Stomach smooth muscle (tissue), 2 donors: ENCODE measurements at regions not wholly inside any gene's neighbourhood (a gene's known extent, or its start where the extent isn't known, plus 50 kb on each side); places are given as distances from the start of the nearest gene placed in this dataset.
"Not testable (repeated sequence)": the region's sequence is repeated elsewhere in the genome, so short reads cannot be mapped to it uniquely, and the experiment has no call there.

ENCODE experiments used
- H3K27ac ChIP-seq: one replicate; pipeline ENCODE4 v1.7.0; 2013; ENCODE audit warnings: mild to moderate bottlenecking, low read length, inconsistent platforms
- H3K27me3 ChIP-seq, 2 donors: one replicate each; pipeline ENCODE4 v1.7.0; 2013; ENCODE audit warnings: low read length in 2 of 2; ENCODE audit not compliant: insufficient read depth in 2 of 2, control insufficient read depth in 1 of 2
- H3K36me3 ChIP-seq, 2 donors: one replicate each; pipeline ENCODE4 v1.7.0; 2013; ENCODE audit warnings: low read length in 2 of 2; ENCODE audit not compliant: control insufficient read depth in 2 of 2, insufficient read depth in 2 of 2
- H3K4me1 ChIP-seq: one replicate; pipeline ENCODE4 v1.7.0; 2013; ENCODE audit warnings: low read length; ENCODE audit not compliant: control insufficient read depth, insufficient read depth
- H3K4me3 ChIP-seq, 2 donors: one replicate each; pipeline ENCODE4 v1.7.0; 2013; ENCODE audit warnings: low read length in 2 of 2
- H3K9ac ChIP-seq, 2 donors: one replicate each; pipeline ENCODE4 v1.7.0; 2013; ENCODE audit warnings: low read length in 2 of 2, mild to moderate bottlenecking in 1 of 2
- H3K9me3 ChIP-seq, 2 donors: one replicate each; pipeline ENCODE4 v1.7.0; 2013; ENCODE audit warnings: low read length in 2 of 2; ENCODE audit not compliant: control insufficient read depth in 2 of 2
- donor health status: healthy.
- donor health status: Pancreatic carcinoma.

DNA sequence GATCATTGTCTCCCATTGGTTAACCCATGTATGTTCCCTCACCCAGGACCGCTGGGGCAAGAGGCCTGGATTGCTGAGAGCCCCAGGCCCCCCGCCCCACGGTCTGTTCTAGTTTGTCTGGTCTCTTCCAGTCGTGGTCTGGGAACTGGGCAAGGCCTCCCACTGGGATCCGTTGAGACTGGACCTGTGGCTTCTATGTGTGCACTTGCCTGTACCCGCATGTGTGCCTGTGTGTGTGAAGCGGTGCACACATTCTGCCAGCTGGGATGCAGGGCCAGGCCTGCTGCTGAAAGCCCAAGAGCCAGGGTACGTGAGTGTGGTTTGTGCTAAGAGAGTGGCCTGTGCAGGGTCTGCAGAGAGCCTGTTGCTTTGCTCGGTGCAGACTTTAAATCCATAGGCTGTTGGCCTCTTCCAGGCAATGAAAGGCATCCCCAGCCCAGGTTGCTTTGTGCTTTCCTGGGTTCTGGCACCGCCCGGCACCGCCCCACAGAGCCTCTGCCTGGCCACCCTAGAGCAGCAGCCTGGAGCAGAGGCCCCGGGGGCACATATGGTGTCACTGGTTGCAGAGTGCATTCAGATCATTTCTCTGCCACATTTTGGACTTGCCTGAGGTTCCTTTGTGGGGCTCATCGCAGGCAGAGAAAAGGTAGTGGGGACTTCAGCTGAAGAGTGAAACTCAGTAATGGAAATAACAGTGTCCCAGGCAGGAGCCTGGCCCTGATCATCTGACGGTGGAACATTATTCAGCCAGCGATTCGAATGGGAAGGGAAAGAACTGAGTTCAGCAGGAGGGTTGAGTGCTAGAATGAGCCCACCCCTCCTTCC, 215.5 kb downstream of the GLRX3 start:
- Histone ChIP-seq H3K36me3 (no peaks in the 10 kb centered on the region), H3K27ac (no peak overlapping the region), H3K27me3 (no peaks in the 10 kb centered on the region), H3K4me3 (no peak overlapping the region), H3K9ac (no peak overlapping the region), H3K9me3 (peaks cover 0 to 6% of the 10 kb centered on the region in 2 donors), H3K4me1 (no peaks in the 10 kb centered on the region)

DNA sequence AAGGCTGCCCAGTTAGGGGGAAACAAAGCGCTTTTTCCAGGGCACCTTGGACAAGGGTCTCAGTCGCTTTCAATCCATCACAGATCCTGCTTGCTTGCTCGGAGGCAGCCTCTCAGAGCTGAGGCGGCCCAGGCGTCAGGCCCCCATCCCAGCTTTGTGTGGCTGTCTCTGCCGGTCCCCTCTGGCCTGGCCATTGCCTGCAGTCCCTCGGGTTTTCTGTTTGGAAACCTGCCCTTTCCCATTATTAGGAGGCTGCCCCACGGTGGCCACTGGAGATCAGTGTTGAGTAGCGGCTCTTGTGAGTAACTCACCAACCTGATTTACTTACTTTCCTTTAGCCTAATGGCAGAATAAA, 216.1 kb downstream of the GLRX3 start:
- H3K4me1 ChIP-seq, result no peaks in the 10 kb centered on the region
- H3K36me3 ChIP-seq, result no peaks in the 10 kb centered on the region
- no peaks in the 10 kb centered on the region for H3K9me3 ChIP-seq
- H3K27ac ChIP-seq, result no peak overlapping the region
- no peaks in the 10 kb centered on the region for H3K27me3 ChIP-seq
- no peak overlapping the region for H3K9ac ChIP-seq
- H3K4me3 ChIP-seq, result no peak overlapping the region

DNA sequence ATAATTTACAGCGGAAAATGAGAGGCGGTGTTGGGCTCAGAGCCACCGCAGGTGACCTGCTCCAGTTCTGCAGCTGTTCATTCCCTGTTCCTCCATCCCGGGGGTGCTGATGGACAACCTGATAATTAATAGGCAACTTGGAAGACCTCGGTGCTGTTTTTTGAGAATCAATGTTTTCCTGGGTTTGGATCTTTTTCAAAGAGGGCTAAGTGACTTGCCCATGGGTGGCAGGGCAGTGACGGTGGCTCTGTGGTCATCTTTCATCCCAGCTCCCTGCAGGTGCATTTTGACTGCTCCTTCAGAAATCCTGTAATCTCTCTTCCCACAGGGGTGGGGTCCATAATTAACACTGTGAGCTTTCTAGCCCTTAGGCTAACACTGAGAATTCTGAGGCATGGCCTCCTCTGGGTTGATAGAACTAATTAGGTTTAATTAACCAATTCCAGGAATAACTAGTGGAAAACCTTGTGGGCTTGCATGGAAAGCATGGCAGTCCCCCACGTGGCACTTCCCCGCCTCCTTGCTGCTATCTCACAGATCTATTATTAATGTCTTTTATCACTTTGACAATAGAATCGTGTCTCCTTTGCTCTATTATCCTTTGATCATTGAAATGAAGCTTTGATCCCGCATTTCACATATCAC, 217.9 kb downstream of the GLRX3 start:
- H3K36me3 ChIP-seq, result no peaks in the 10 kb centered on the region
- H3K4me3 ChIP-seq, result no peak overlapping the region
- no peaks in the 10 kb centered on the region for H3K4me1 ChIP-seq
- no peak overlapping the region for H3K9ac ChIP-seq
- no peaks in the 10 kb centered on the region for H3K27me3 ChIP-seq
- peaks cover 0 to 3% of the 10 kb centered on the region in 2 donors for H3K9me3 ChIP-seq
- H3K27ac ChIP-seq, result no peak overlapping the region

DNA sequence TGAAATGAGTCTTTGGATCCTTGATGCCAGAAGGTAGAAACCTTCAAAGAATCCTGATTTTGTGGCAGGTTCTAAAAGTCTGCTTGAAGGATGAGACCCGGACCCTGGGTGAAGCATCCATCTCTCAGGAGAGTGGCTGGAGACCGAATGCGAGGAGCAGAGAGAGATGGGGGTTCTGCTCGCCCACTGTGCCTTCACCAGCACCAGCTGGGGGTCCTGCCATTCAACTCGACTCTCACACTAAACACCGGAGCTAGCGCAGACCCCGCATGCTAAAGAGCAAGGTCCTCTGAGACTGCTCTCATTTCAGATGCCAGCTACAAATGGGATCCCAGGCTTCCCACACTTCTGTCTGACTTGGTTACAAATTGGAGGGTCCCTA, 218.4 kb downstream of the GLRX3 start:
- no peaks in the 10 kb centered on the region for H3K27me3 ChIP-seq
- no peak overlapping the region for H3K9ac ChIP-seq
- no peaks in the 10 kb centered on the region for H3K4me1 ChIP-seq
- H3K9me3 ChIP-seq, result peaks cover 0 to 3% of the 10 kb centered on the region in 2 donors
- H3K36me3 ChIP-seq, result no peaks in the 10 kb centered on the region
- no peak overlapping the region for H3K27ac ChIP-seq
- no peak overlapping the region for H3K4me3 ChIP-seq

DNA sequence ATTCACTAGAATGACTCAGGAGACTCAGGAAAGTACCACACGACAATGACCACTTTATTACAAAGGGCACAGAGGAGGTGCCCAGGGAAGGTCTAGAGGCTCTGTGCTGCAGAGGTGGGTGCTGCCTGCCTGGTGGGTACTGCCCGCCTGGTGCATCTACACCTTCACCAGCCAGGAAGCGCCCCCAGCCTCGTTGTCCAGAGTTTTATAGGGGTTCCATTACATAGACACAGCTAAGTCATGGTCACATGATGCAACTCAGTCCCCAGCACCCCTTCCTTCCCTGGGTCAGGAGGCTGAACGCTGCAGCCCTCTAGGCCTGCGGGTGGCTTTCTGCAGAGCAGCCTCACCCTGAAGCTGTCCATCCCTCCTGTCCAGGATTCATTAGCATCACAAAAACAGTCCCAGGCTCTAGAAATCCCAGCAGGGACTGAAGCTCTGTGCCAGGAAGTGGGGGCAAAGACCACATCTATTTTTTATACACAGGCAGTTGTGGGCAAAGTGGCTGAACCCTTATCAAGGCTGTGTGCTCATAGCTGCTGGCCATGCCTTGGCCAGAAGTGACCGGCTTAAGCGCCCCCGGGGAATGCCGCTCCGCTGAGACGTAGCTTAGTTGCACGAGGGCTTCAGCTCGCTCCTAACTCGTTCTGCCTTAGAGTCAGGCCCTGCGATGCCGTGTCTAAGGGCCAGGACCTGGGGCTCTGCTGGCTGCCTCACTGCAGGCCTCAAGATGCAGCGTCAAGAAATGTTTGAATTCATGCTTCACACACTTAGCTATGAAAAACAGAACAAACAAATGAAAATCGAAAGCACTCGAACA, 219.0 kb downstream of the GLRX3 start:
- Histone ChIP-seq H3K27me3 (no peaks in the 10 kb centered on the region), H3K4me3 (no peak overlapping the region), H3K9me3 (peaks cover 0 to 3% of the 10 kb centered on the region in 2 donors), H3K9ac (no peak overlapping the region), H3K27ac (no peak overlapping the region), H3K36me3 (no peaks in the 10 kb centered on the region), H3K4me1 (no peaks in the 10 kb centered on the region)

DNA sequence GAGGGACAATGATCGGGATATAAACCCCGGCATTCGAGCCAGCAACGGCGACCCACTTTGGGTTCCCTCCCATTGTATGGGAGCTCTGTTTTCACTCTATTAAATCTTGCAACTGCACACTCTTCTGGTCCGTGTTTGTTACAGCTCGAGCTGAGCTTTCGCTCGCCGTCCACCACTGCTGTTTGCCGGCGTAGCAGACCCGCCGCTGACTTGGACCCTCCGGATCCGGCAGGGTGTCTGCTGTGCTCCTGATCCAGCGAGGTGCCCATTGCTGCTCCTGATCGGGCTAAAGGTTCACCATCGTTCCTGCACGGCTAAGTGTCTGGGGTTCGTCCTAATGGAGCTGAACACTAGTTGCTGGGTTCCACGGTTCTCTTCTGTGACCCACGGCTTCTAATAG, 220.2 kb downstream of the GLRX3 start:
- not testable (repeated sequence) for H3K27ac ChIP-seq, H3K9me3 ChIP-seq, H3K4me3 ChIP-seq, H3K9ac ChIP-seq, H3K27me3 ChIP-seq, H3K36me3 ChIP-seq, H3K4me1 ChIP-seq

DNA sequence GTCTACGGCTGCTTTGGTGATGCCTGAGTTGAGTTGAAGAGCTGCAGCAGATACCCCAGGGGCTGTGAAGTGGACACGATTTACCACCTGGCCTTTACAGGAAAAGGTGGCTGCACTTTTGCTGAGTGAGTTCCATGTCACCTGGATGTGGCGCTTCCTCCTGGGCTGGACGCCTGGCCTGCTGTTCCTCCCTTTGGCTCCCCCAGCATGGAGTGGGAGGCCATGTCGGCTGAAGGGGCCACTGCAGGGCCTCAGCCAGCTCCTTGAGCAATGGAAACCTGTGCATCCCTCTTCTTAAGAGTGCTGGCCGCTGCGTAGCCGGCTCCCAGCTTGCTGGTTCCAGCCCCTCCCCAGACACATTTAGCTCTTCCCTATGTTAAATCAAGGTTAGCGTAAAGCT, 221.0 kb downstream of the GLRX3 start:
- Histone ChIP-seq H3K4me3 (no peak overlapping the region), H3K27ac (no peak overlapping the region), H3K4me1 (no peaks in the 10 kb centered on the region), H3K9me3 (peaks cover 0 to 3% of the 10 kb centered on the region in 2 donors), H3K36me3 (no peaks in the 10 kb centered on the region), H3K9ac (no peak overlapping the region), H3K27me3 (no peaks in the 10 kb centered on the region)

DNA sequence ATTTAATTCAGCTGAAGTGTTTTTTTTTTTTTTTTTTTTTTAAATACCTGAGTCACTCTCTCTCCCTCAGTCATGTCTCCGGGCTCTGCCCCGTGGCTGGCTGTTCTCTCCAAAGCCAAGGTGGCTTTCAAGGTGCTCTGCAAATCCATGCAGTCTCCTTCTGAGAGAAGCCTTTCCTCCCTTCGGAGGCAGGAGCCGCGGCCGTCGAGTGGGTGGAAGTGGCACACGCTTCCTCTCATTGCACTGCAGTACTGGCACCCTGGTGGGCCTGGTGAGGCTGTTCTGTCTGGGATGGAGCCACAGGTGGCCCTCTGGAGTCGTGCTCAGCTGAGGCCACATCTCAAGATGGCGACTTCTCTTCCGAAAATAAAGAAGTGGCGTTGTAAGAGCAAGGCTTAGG, 221.8 kb downstream of the GLRX3 start:
- no peaks in the 10 kb centered on the region for H3K27me3 ChIP-seq

DNA sequence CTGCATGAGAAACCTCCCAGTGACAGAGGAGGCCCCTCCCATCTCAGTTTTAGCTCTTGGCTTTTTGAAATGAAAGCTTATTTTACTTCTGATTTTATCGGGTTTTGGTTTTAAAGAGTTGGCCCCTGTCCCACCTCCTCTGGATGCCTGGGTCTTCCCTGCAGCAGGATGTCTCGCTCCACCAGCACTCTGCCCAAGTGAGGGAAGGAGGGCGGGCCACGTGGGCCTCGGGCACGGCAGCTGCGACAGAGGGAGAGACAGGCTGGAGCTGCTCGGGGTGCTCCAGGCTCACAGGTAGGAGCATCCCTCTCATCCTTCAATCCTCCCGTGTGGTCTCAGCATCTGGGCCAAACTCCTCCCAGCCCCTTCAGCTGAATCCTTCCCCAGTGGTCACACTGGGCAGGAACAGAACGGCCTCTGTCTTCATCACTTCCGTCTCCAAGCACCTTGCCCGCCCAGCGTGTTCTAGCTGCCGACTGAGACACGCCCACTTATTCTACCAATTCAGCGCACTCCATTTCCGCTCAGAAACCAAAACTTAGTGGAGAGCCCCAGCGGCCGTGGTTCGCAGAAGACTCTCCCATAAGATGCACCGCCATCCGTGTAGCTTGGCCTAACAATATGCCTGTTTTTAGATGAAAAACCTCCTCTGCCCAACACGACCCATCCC, 222.9 kb downstream of the GLRX3 start:
- Histone ChIP-seq H3K4me3 (no peak overlapping the region), H3K27ac (no peak overlapping the region), H3K9me3 (peaks cover 0 to 3% of the 10 kb centered on the region in 2 donors), H3K27me3 (peaks cover 0 to 5% of the 10 kb centered on the region in 2 donors), H3K9ac (no peak overlapping the region), H3K36me3 (no peaks in the 10 kb centered on the region), H3K4me1 (no peaks in the 10 kb centered on the region)

More for the DNA sequence above, 221.8 kb downstream of the GLRX3 start:
- no peak overlapping the region for H3K4me3 ChIP-seq
- H3K36me3 ChIP-seq, result no peaks in the 10 kb centered on the region
- H3K9me3 ChIP-seq, result peaks cover 0 to 3% of the 10 kb centered on the region in 2 donors
- H3K27ac ChIP-seq, result no peak overlapping the region
- H3K9ac ChIP-seq, result no peak overlapping the region
- H3K4me1 ChIP-seq, result no peaks in the 10 kb centered on the region

DNA sequence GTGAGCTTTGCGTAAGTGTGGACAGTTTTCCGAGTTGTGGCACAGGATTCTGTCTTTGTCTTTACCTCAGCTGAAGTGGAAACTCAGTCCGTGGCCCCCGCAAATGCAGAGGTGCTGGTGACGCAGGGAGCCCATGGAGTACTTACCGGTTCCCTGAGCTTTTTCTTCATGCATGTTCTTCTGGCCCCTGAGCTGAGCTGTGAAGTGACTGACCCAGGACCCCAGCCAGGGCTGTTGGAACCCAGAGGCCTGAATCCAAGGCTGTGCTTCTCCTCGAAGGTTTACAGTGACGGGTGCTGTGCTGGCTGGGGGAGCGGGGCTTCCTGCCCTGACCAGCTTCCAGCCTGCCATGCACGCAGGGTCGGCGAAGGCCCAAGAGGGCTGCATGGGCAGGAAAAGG, 223.5 kb downstream of the GLRX3 start:
- peaks cover 0 to 8% of the 10 kb centered on the region in 2 donors for H3K27me3 ChIP-seq
- H3K4me3 ChIP-seq, result no peak overlapping the region
- H3K27ac ChIP-seq, result no peak overlapping the region
- no peak overlapping the region for H3K9ac ChIP-seq
- H3K4me1 ChIP-seq, result no peaks in the 10 kb centered on the region
- no peaks in the 10 kb centered on the region for H3K36me3 ChIP-seq
- peaks cover 0 to 3% of the 10 kb centered on the region in 2 donors for H3K9me3 ChIP-seq
